ENCODE measurements at regions not wholly inside any gene's neighbourhood (a gene's known extent, or its start where the extent isn't known, plus 50 kb on each side); places are given as distances from the start of the nearest gene placed in this dataset.

- Histone ChIP-seq H3K79me2 (ENCODE audit: insufficient read depth, low read length) (no peaks in the 10 kb centered on the region), H3K4me1 (ENCODE audit: insufficient read depth, low read length) (no peaks in the 10 kb centered on the region), H3K4me2 (ENCODE audit: insufficient read depth, low read length) (no peak overlapping the region), H4K20me1 (ENCODE audit: insufficient read depth, low read length) (no peaks in the 10 kb centered on the region), H3K4me3 (ENCODE audit: insufficient read depth, low read length) (no peak overlapping the region), H3K36me3 (ENCODE audit: insufficient read depth, low read length) (no peaks in the 10 kb centered on the region), H2AFZ (ENCODE audit: low read length) (no peak overlapping the region), H3K9me3 (ENCODE audit: low read depth, low read length) (no peaks in the 10 kb centered on the region), H3K27ac (ENCODE audit: low read depth, low read length) (no peak overlapping the region), H3K27me3 (ENCODE audit: insufficient read depth, low read length) (no peaks in the 10 kb centered on the region)
- TF ChIP-seq, protein P1, sequence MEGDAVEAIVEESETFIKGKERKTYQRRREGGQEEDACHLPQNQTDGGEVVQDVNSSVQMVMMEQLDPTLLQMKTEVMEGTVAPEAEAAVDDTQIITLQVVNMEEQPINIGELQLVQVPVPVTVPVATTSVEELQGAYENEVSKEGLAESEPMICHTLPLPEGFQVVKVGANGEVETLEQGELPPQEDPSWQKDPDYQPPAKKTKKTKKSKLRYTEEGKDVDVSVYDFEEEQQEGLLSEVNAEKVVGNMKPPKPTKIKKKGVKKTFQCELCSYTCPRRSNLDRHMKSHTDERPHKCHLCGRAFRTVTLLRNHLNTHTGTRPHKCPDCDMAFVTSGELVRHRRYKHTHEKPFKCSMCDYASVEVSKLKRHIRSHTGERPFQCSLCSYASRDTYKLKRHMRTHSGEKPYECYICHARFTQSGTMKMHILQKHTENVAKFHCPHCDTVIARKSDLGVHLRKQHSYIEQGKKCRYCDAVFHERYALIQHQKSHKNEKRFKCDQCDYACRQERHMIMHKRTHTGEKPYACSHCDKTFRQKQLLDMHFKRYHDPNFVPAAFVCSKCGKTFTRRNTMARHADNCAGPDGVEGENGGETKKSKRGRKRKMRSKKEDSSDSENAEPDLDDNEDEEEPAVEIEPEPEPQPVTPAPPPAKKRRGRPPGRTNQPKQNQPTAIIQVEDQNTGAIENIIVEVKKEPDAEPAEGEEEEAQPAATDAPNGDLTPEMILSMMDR (IDR thresholded peaks at IDR 0.05; ENCODE audit: extremely low read depth, low read depth, low read length), result no peak
- DNase-seq (ENCODE audit: insufficient read length, low spot score, missing footprints), result no peak
Measured at GRCh38 chr9:135273008-135273407, 185.5 kb downstream of the OLFM1 start.

- Histone ChIP-seq H3K27ac (ENCODE audit: low read depth, low read length) (no peak overlapping the region), H4K20me1 (ENCODE audit: insufficient read depth, low read length) (no peaks in the 10 kb centered on the region), H3K4me2 (ENCODE audit: insufficient read depth, low read length) (no peak overlapping the region), H3K27me3 (ENCODE audit: insufficient read depth, low read length) (no peaks in the 10 kb centered on the region), H3K36me3 (ENCODE audit: insufficient read depth, low read length) (no peaks in the 10 kb centered on the region), H3K4me3 (ENCODE audit: insufficient read depth, low read length) (no peak overlapping the region), H2AFZ (ENCODE audit: low read length) (no peak overlapping the region), H3K79me2 (ENCODE audit: insufficient read depth, low read length) (no peaks in the 10 kb centered on the region), H3K9me3 (ENCODE audit: low read depth, low read length) (no peaks in the 10 kb centered on the region), H3K4me1 (ENCODE audit: insufficient read depth, low read length) (no peaks in the 10 kb centered on the region)
- DNase-seq (ENCODE audit: insufficient read length, low spot score, missing footprints), result no peak
- TF ChIP-seq, protein P1 (IDR thresholded peaks at IDR 0.05; ENCODE audit: extremely low read depth, low read depth, low read length), result no peak
Measured at GRCh38 chr9:135275163-135275562, 187.7 kb downstream of the OLFM1 start.

GRCh38 chr9:135275571-135276289, 188.3 kb downstream of the OLFM1 start:
- no peaks in the 10 kb centered on the region for H3K27me3 ChIP-seq (ENCODE audit: insufficient read depth, low read length)
- TF ChIP-seq, protein P1 (IDR thresholded peaks at IDR 0.05; ENCODE audit: extremely low read depth, low read depth, low read length), result no peak
- H3K4me2 ChIP-seq (ENCODE audit: insufficient read depth, low read length), result no peak overlapping the region
- H3K9me3 ChIP-seq (ENCODE audit: low read depth, low read length), result no peaks in the 10 kb centered on the region
- H3K4me1 ChIP-seq (ENCODE audit: insufficient read depth, low read length), result no peaks in the 10 kb centered on the region
- no peak for DNase-seq (ENCODE audit: insufficient read length, low spot score, missing footprints)
- no peaks in the 10 kb centered on the region for H3K36me3 ChIP-seq (ENCODE audit: insufficient read depth, low read length)
- no peaks in the 10 kb centered on the region for H4K20me1 ChIP-seq (ENCODE audit: insufficient read depth, low read length)
- H3K79me2 ChIP-seq (ENCODE audit: insufficient read depth, low read length), result no peaks in the 10 kb centered on the region
- no peak overlapping the region for H3K27ac ChIP-seq (ENCODE audit: low read depth, low read length)
- H2AFZ ChIP-seq (ENCODE audit: low read length), result no peak overlapping the region
- H3K4me3 ChIP-seq (ENCODE audit: insufficient read depth, low read length), result no peak overlapping the region

DNA sequence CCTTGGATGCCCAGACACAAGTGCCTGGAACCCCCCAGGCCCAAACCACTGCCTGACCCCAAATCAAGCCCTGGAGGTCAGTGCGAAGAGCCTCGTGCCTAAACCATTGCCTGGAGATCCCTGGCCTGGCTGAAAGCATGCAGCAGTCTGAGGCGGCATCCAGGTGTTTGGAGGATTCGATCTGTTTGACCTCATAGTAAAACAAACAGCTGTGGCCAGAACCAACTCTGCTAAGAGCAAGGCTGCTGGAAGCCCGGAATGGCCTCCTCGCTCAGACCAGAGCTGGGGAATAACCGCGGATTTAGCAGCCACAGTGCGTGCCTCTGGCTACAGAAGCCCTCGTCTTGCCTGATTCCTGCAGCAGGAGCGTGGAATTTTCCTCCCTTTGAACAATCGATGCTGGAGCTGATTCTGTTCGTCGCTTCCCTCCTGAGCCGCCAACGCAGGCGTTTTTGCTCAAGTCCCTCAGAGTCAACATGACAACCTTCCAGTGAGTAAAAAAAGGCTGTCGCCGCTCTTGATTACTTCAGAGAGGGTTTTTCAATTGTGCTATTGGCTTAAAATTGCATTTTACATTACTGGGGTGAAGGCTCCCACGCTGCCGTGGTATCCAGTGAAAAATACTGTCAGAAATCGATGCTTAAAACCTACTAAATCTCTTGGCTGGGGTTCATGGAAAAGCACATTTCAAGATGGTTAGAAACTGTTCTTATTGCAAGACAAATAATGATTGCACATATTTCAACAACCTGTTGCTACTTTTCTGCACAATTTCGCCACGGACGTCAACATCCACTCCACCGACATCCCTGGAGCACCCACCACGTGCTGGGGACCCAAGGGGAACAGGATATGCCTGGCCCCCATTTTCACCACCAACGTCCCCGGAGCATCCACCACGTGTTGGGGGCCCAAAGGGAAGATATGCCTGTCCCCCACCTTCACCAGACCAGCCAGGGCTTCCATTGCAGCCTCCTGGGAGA, 190.0 kb downstream of the OLFM1 start:
- Histone ChIP-seq H3K4me3 (ENCODE audit: insufficient read depth, low read length) (no peak overlapping the region), H2AFZ (ENCODE audit: low read length) (no peak overlapping the region), H3K79me2 (ENCODE audit: insufficient read depth, low read length) (no peaks in the 10 kb centered on the region), H3K9me3 (ENCODE audit: low read depth, low read length) (no peaks in the 10 kb centered on the region), H4K20me1 (ENCODE audit: insufficient read depth, low read length) (no peaks in the 10 kb centered on the region), H3K4me2 (ENCODE audit: insufficient read depth, low read length) (no peak overlapping the region), H3K36me3 (ENCODE audit: insufficient read depth, low read length) (no peaks in the 10 kb centered on the region), H3K27ac (ENCODE audit: low read depth, low read length) (no peak overlapping the region), H3K27me3 (ENCODE audit: insufficient read depth, low read length) (no peaks in the 10 kb centered on the region), H3K4me1 (ENCODE audit: insufficient read depth, low read length) (no peaks in the 10 kb centered on the region)
- TF ChIP-seq, protein P1 (IDR thresholded peaks at IDR 0.05; ENCODE audit: extremely low read depth, low read depth, low read length), result no peak
- DNase-seq (ENCODE audit: insufficient read length, low spot score, missing footprints), result no peak
